CD4-positive, alpha-beta T cell treated with Interleukin-10 for 1 hour (primary cell): ENCODE measurements at regions not wholly inside any gene's neighbourhood (a gene's known extent, or its start where the extent isn't known, plus 50 kb on each side); places are given as distances from the start of the nearest gene placed in this dataset.

Experiments
- DNase-seq: peaks from one replicate; pipeline ENCODE4 v3.0.0-alpha.2; 2020

DNA sequence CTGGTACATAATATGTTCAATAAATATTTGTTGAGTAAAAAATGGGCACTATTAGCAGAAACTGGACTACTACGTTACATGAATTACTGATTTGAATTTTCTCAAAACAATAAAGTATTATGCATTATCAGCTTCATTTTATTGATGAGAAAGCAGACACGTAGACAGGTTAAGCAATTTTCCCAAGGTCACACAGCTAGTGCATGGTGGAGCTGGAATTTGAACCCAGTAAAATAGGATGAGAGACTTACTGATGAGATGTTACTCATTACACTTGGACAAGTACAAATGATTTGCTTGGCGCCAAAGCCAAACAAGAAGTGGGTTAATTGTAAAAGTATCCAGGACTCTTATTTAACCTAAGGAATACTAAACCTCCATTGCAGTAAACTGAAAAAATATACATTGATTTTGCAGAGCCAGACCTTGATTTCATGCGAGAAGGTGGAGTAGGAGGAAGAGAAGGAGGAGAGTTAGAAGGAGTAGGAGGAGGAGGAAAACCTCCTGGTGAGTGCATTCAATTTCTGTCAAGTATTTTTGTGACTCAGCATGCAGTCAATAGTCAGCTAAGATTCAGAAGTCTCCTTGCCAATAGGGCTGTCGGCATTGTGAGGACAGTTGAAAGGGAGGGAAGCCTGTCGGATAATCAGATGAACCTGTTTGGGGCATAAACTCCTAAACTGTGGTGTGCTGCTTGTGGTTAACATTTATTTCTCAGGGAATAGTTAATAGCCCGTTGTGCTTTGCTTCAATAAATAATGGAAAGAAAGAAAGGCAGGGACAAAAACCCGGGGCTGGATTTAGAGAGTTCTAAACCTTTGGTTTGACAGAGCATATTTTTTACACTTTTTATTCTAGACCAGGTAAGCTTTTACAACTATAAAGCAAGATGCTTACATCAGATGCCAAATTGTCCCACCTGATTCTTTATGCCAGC is 77.0 kb upstream of the TACR1 start:
- no peak for DNase-seq

- no peak for DNase-seq
These were observed 75.6 kb upstream of the TACR1 start for GRCh38 chr2:75274936-75275335.

DNA sequence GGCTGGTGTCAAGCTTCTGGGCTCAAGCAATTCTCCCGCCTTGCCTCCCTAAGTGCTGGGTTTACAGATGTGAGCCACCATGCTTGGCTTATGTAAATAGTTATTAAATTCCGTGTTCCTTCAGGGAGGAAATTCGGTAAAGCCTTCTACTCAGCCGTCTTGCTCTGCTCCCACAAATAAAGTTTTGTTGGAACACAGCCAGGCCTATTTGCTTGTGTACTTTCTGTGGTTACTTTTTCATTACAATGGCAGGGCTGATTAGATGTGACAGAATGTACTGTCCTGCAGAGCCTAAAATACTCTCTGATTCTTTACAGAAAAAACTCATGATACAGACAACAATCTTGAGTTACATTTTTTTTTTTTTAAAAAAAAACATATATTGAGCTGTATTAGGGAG is 68.8 kb upstream of the TACR1 start:
- no peak for DNase-seq

- no peak for DNase-seq
These were observed 62.6 kb upstream of the TACR1 start for GRCh38 chr2:75261923-75262322.

DNA sequence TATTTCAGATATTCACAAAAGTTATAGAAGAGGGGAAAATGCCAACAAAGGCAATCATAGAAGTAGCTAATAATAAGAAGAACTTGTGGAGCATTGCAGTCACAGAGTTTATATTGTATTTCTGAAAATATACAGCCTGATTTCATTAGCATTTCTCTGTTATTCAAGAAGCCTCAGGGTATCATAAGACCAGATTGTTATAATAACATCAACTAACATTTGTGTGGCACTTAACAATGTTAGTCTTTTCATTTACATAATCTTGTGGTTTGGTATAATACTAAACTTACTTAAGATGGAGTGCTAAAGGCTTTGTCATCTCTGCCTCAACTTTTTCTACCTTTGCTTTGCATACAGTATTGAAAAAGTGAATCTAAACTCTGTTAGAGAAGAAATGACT is 61.6 kb upstream of the TACR1 start:
- no peak for DNase-seq

DNA sequence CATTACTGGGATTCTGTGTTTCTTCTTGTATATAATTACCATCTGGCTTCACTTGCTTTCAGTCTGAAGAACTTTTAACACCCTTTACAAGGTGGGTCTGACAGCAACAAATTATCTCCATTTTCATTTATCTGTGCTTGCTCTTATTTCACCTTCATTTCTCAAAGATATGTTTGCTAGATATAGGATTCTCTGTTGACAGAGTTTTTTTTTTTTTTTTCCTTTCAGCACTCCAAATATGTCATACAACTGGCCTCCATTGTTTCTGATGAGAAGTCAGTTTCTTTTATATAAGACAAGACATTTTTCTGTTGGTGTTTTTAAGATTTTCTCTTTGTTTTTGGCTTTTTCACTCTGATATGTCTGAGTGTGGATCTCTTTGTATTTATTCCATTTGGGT is 59.3 kb upstream of the TACR1 start:
- DNase-seq = no peak

- DNase-seq = no peak
These were observed 57.2 kb upstream of the TACR1 start for GRCh38 chr2:75256485-75256884.

DNA sequence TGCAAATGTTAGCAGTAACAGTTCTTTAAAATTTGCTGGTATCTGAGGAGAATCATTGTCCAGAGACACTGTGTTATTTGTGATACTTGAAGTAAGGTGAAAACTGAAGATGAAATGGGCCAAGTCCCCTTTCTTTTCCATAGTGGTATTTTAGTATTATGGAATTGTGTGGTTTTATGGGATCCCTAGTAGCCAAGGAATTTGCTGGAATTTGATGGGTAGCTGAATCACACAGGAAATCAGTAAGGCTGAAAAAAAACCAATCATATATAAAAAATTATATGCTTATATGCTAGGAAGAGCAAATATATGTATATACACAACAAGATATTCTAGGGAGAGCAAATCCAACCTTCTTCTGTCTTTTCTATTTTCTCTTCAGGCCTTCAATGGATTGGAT is 54.2 kb upstream of the TACR1 start:
- no peak for DNase-seq

GRCh38 chr2:75251896-75252295 is 52.6 kb upstream of the TACR1 start:
- no peak for DNase-seq
